PC-9 (cell line): ENCODE measurements at regions not wholly inside any gene's neighbourhood (a gene's known extent, or its start where the extent isn't known, plus 50 kb on each side); places are given as distances from the start of the nearest gene placed in this dataset.

ENCODE experiments used
- CTCF ChIP-seq: fragments of 200-600 bp; sonication (generic); conservative IDR thresholded peaks from 2 replicates; pipeline ENCODE4 v1.6.1; 2017; ENCODE audit warnings: mixed run types, antibody characterized with exemption, mild to moderate bottlenecking, moderate library complexity
- EZH2 ChIP-seq: fragments of 200-600 bp; sonication (generic); IDR thresholded peaks from 2 replicates; pipeline ENCODE4 v1.8.0; 2017; ENCODE audit warnings: antibody characterized with exemption, low read depth

GRCh38 chr11:15370495-15371147, 255.9 kb downstream of the INSC start:
- TF ChIP-seq CTCF: no peak
- TF ChIP-seq EZH2: no peak
